PC-3 (cell line): ENCODE measurements at regions not wholly inside any gene's neighbourhood (a gene's known extent, or its start where the extent isn't known, plus 50 kb on each side); places are given as distances from the start of the nearest gene placed in this dataset.

Experiments used
- EZH2 ChIP-seq: fragments of 300-600 bp; sonication (generic); IDR thresholded peaks from one replicate; pipeline ENCODE4 v1.6.1; 2017; ENCODE audit warnings: antibody characterized with exemption, mild to moderate bottlenecking, low read length; ENCODE audit not compliant: unreplicated experiment
- EZH2phosphoT487 ChIP-seq: fragments of 300-600 bp; sonication (generic); IDR thresholded peaks from 2 replicates; pipeline ENCODE4 v1.6.1; 2018; ENCODE audit warnings: mild to moderate bottlenecking, antibody characterized with exemption, low read length, borderline replicate concordance
- TF ChIP-seq, protein P1 (sequence below): fragments of 300-600 bp; sonication (generic); conservative IDR thresholded peaks from 2 replicates; pipeline ENCODE4 v1.5.1; 2017; ENCODE audit warnings: antibody characterized with exemption, low read depth, mild to moderate bottlenecking, low read length

- TF ChIP-seq, protein P1, sequence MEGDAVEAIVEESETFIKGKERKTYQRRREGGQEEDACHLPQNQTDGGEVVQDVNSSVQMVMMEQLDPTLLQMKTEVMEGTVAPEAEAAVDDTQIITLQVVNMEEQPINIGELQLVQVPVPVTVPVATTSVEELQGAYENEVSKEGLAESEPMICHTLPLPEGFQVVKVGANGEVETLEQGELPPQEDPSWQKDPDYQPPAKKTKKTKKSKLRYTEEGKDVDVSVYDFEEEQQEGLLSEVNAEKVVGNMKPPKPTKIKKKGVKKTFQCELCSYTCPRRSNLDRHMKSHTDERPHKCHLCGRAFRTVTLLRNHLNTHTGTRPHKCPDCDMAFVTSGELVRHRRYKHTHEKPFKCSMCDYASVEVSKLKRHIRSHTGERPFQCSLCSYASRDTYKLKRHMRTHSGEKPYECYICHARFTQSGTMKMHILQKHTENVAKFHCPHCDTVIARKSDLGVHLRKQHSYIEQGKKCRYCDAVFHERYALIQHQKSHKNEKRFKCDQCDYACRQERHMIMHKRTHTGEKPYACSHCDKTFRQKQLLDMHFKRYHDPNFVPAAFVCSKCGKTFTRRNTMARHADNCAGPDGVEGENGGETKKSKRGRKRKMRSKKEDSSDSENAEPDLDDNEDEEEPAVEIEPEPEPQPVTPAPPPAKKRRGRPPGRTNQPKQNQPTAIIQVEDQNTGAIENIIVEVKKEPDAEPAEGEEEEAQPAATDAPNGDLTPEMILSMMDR, result no peak
- TF ChIP-seq EZH2 (no peak), EZH2phosphoT487 (no peak)
Measured at GRCh38 chr6:106773522-106773921, 144.1 kb downstream of the QRSL1 start.
